ENCODE measurements at regions not wholly inside any gene's neighbourhood (a gene's known extent, or its start where the extent isn't known, plus 50 kb on each side); places are given as distances from the start of the nearest gene placed in this dataset.

DNA sequence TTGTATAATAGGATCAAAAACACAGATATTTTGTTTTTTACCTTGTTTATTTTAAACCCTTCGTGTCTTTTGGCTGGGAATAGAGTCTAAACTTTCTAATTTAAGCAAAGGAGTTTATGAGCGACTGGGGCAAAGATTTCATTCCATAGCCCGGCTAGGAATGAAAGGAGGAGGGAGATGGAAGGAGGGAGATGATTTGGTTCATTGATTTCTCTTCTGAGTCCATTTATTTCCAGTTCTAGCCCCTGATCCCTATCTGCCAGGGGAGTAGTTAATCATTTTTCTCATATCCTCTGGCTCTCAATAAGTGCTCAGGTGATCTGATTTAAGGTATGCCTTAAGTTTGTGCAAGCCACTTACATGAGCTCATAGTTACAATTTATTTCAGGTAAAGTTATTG is 120.0 kb downstream of the SPRY1 start:
- Histone ChIP-seq H3K36me3 (no peaks in the 10 kb centered on the region), H3K27ac (no peak overlapping the region), H3K9me3 (no peaks in the 10 kb centered on the region), H3K4me3 (no peak overlapping the region), H3K4me1 (no peaks in the 10 kb centered on the region), H3K27me3 (no peaks in the 10 kb centered on the region)
- DNase-seq (ENCODE audit: low spot score in 2 of 2) = no peak
- TF ChIP-seq EP300 (IDR thresholded peaks at IDR 0.05) (no peak), POLR2A (IDR thresholded peaks at IDR 0.05) (no peak)
- TF ChIP-seq, protein P1, sequence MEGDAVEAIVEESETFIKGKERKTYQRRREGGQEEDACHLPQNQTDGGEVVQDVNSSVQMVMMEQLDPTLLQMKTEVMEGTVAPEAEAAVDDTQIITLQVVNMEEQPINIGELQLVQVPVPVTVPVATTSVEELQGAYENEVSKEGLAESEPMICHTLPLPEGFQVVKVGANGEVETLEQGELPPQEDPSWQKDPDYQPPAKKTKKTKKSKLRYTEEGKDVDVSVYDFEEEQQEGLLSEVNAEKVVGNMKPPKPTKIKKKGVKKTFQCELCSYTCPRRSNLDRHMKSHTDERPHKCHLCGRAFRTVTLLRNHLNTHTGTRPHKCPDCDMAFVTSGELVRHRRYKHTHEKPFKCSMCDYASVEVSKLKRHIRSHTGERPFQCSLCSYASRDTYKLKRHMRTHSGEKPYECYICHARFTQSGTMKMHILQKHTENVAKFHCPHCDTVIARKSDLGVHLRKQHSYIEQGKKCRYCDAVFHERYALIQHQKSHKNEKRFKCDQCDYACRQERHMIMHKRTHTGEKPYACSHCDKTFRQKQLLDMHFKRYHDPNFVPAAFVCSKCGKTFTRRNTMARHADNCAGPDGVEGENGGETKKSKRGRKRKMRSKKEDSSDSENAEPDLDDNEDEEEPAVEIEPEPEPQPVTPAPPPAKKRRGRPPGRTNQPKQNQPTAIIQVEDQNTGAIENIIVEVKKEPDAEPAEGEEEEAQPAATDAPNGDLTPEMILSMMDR (IDR thresholded peaks at IDR 0.05) = no peak
- 39 to 49% methylated on average over 3 of the region's 3 CpGs for WGBS, 2 donors

DNA sequence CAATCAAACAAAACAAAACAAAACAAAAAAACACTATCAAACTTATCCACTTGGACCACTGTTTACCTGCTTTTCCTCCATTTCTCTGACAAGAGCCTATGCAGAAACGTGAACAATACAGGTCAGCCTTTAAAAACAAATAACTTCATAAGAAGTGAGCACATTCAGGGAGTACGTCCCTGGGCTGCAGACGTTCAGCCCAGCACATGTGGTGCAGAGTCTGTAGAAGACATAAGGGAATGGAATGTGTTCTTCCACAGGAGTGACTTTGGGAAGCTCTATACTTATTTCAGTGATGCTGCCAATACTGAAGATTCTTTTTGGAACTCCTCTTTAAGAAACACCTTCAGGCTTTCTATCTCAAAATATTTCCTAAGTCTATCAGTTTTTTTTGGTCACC is 120.6 kb downstream of the SPRY1 start:
- 58 to 60% methylated on average over 3 of the region's 3 CpGs for WGBS, 2 donors
- no peaks in the 10 kb centered on the region for H3K36me3 ChIP-seq
- DNase-seq (ENCODE audit: low spot score in 2 of 2) = no peak

DNA sequence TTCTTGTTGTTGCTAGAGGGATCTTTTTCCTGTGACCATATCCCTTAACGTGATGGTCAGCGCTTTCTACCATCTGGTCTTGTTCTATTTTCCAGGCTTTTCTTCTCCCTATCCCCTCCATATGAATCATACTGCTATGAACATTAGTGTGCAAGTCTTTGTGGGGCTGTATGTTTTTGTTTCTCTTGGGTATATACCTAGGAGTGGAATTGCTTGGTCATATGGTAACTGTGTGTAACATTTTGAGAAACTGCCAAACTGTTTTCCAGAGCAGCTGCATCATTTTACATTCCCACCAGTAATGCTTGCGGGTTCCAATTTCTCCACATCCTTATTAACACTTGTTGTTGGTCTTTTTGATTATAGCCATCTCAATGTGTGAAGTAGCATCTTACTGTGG is 121.4 kb downstream of the SPRY1 start:
- H3K4me3 ChIP-seq = no peak overlapping the region
- no peak for DNase-seq (ENCODE audit: low spot score in 2 of 2)
- H3K27me3 ChIP-seq = no peaks in the 10 kb centered on the region
- TF ChIP-seq POLR2A (IDR thresholded peaks at IDR 0.05) (no peak), EP300 (IDR thresholded peaks at IDR 0.05) (no peak)
- TF ChIP-seq, protein P1 (IDR thresholded peaks at IDR 0.05) = no peak
- no peaks in the 10 kb centered on the region for H3K4me1 ChIP-seq
- H3K36me3 ChIP-seq = no peaks in the 10 kb centered on the region
- H3K27ac ChIP-seq = no peak overlapping the region
- 94 to 96% methylated on average over 3 of the region's 3 CpGs for WGBS, 2 donors
- H3K9me3 ChIP-seq = no peaks in the 10 kb centered on the region

More for the DNA sequence above, 120.6 kb downstream of the SPRY1 start:
- TF ChIP-seq POLR2A (IDR thresholded peaks at IDR 0.05) = no peak
- no peak for TF ChIP-seq EP300 (IDR thresholded peaks at IDR 0.05)
- TF ChIP-seq, protein P1 (IDR thresholded peaks at IDR 0.05) = no peak
- Histone ChIP-seq H3K27me3 (no peaks in the 10 kb centered on the region), H3K4me3 (no peak overlapping the region), H3K27ac (no peak overlapping the region), H3K4me1 (no peaks in the 10 kb centered on the region), H3K9me3 (no peaks in the 10 kb centered on the region)

DNA sequence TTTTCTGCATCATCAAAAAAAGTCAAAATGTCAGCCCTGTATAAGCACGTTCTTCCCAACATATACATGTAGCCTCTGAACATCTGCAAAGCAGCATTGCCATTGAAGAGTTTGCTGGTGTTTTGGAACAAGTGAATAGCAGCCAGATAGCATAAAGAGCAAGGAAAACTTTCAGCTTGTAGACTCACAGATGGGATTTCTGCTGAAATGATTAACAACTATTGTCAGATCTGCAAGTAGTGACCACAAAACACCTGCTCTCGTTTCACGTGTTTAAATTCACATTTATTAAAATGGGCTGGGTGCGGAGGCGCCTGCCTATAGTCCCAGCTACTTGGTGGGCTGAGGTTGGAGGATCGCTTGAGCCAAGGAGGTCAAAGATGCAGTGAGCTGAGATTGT is 123.7 kb downstream of the SPRY1 start:
- no peak for DNase-seq (ENCODE audit: low spot score in 2 of 2)
- Histone ChIP-seq H3K9me3 (no peaks in the 10 kb centered on the region), H3K4me3 (no peak overlapping the region), H3K27me3 (no peaks in the 10 kb centered on the region), H3K4me1 (no peaks in the 10 kb centered on the region), H3K36me3 (no peaks in the 10 kb centered on the region), H3K27ac (no peak overlapping the region)
- WGBS, 2 donors = 84 to 89% methylated on average over 6 of the region's 6 CpGs
- TF ChIP-seq, protein P1 (IDR thresholded peaks at IDR 0.05) = no peak
- TF ChIP-seq EP300 (IDR thresholded peaks at IDR 0.05) (no peak), POLR2A (IDR thresholded peaks at IDR 0.05) (no peak)

DNA sequence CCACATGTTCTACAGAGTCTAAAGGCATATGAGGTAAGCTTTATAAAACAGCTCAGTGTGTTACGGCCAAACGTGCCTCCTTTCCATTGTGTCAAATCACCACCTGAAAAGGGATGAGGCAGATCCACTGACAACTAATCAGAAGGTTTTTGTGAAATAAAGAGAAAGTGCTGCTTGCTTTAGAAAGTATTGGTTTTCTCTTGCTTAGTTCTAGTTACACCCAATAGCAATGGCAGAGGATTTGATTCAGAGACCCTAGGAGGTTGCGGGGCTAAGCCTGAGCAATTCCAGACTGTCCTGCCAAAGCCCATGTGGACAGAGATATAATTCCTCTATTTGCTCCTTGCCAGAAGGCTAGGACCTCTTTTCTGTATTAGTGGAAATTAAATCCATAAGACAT is 125.5 kb downstream of the SPRY1 start:
- H3K27me3 ChIP-seq = no peaks in the 10 kb centered on the region
- DNase-seq (ENCODE audit: low spot score in 2 of 2) = no peak
- H3K36me3 ChIP-seq = no peaks in the 10 kb centered on the region
- 82 to 86% methylated on average over 3 of the region's 3 CpGs for WGBS, 2 donors
- no peak overlapping the region for H3K27ac ChIP-seq
- H3K4me3 ChIP-seq = no peak overlapping the region
- H3K4me1 ChIP-seq = no peaks in the 10 kb centered on the region
- TF ChIP-seq, protein P1 (IDR thresholded peaks at IDR 0.05) = no peak
- no peak for TF ChIP-seq POLR2A (IDR thresholded peaks at IDR 0.05)
- no peak for TF ChIP-seq EP300 (IDR thresholded peaks at IDR 0.05)
- H3K9me3 ChIP-seq = no peaks in the 10 kb centered on the region
